GM10266 (cell line): ENCODE measurements at regions not wholly inside any gene's neighbourhood (a gene's known extent, or its start where the extent isn't known, plus 50 kb on each side); places are given as distances from the start of the nearest gene placed in this dataset.

Source experiments
- DNase-seq: peaks from one replicate; pipeline ENCODE4 v3.0.0; 2012; ENCODE audit errors: extremely low spot score
- CTCF ChIP-seq: IDR thresholded peaks from 2 replicates; pipeline ENCODE4 v1.5.1; 2012; ENCODE audit warnings: mild to moderate bottlenecking, low read depth; ENCODE audit not compliant: control insufficient read depth, insufficient read depth; ENCODE audit errors: missing control alignments

- no peak for DNase-seq
- TF ChIP-seq CTCF = no peak
Observed at GRCh38 chr2:144048631-144049060, 471.3 kb downstream of the ZEB2 start.

GRCh38 chr2:144042751-144043150, 477.2 kb downstream of the ZEB2 start:
- no peak for DNase-seq

GRCh38 chr2:144041612-144042011, 478.3 kb downstream of the ZEB2 start:
- no peak for DNase-seq
- TF ChIP-seq CTCF = no peak

More at GRCh38 chr2:144042751-144043150, 477.2 kb downstream of the ZEB2 start:
- TF ChIP-seq CTCF = no peak

- no peak for DNase-seq
- TF ChIP-seq CTCF = no peak
Observed at GRCh38 chr2:144040834-144041233, 479.1 kb downstream of the ZEB2 start.

- TF ChIP-seq CTCF = no peak
- DNase-seq = no peak
Observed at GRCh38 chr2:144032566-144032965, 487.4 kb downstream of the ZEB2 start.

- no peak for DNase-seq
- TF ChIP-seq CTCF = no peak
Observed at GRCh38 chr2:144030791-144031190, 489.1 kb downstream of the ZEB2 start.

GRCh38 chr2:144027593-144027992, 492.3 kb downstream of the ZEB2 start:
- DNase-seq = no peak
- no peak for TF ChIP-seq CTCF
